GM18868 (cell line): ENCODE measurements at regions not wholly inside any gene's neighbourhood (a gene's known extent, or its start where the extent isn't known, plus 50 kb on each side); places are given as distances from the start of the nearest gene placed in this dataset.
A peak's percentile ranks its signal among the peaks of the same experiment; 100 is the strongest.
"Not testable (repeated sequence)": the region's sequence is repeated elsewhere in the genome, so short reads cannot be mapped to it uniquely, and the experiment has no call there.

ENCODE experiments used
- ATAC-seq: cut with Tn5 transposase; IDR thresholded peaks from one replicate; pipeline ENCODE4 v1.9.1; 2021; ENCODE audit warnings: mild to moderate bottlenecking, moderate library complexity; ENCODE audit not compliant: unreplicated experiment

DNA sequence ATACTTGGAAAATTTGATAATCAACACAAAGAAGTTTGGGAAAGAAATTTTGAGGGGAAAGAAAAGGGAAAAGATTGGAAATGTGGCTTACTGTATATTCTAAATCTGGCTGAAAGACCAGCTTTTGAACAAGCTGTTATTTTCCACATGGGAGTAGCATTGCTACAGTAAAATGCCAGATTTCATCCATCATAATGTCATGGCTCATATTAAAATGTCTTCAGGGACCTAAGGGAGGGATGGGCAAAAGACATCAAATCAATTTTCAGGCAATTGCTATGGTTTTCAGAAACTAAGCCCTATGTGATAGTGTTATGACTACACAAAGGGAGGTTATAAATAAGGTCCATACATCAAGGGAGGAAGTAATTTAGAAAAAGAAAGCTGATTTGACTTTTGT is 1116.9 kb upstream of the CELF2 start:
- no peak for ATAC-seq

DNA sequence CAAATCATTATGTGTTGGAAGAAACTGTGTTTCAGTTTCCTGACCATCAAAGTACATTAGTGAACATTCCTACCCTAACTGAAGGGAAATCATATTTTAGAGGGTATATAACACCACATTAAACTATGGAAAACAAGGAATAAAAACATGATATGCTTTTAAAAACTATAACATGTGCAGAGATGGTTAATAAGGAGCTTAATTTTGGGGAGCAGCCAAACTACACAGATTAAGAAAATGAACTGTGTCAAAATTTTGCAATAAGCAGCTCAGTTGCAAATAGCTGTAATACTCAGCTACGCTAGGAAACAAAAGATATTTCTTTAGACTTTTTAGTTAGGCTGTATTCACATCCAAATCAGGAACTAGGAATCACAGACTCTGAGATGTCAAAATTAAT is 1115.7 kb upstream of the CELF2 start:
- no peak for ATAC-seq

DNA sequence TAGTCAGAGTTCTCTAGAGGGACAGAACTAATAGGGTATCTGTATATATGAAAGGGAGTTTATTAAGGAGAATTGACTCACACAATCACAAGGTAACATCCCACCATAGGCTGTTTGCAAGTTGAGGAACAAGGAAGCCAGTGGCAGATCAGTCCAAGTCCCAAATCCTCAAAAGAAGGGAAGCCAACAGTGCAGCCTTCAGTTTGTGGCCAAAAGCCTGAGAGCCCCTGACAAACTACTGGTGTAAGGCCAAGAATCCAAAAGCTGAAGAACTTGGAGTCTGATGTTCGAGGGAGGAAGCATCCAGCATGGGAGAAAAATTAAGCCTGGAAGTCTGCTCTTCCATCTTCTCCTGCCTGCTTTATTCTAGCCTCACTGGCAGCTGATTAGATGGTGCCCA is 1107.2 kb upstream of the CELF2 start:
- no peak for ATAC-seq

DNA sequence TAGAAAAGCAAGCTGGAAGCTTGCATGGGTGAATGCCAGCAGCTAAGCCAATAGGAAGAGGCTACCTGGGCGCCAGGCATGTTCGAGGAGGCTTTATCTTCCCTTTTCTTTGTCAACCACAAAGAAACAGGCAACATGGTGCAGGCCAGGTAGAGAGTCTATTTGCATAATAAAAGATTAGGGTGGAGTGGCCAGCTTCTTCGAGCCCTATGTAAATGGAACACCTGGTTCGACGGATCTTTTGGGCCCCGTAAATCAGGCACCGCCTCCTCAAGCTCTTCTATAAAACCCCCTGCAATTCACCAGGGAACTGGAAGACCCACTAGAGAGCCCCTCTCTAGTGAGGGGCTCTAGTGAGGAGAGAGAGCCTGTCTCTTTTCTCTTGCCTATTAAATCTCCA is 1106.2 kb upstream of the CELF2 start:
- no peak for ATAC-seq

DNA sequence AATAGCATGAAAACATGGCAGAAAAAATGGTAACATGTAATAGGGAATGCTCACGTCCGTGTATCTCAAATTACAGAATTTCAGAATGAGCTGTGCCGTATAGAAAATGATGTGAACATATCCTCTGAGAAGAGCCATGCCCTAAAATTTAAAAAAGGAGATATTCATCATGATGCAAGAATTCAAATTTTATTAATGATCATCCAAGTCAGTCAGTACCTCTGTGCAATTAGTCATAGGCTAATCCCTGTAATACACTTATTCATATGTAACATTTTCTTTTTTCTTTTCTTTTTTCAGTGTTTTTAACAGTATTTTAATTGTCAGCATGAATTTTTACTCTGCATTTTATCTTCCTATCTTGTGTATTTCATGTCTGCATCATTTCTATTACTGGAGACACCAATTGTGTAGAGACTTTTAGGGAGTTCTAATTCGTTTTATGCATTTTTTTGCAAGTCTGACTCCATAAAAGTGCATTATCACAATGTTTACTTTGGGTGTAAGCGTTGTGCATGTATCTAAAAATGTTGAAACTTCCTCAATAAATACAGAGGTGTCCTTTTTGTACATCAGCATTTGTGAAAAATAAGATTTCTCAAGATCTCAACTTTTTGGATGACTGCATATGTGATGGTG is 1103.7 kb upstream of the CELF2 start:
- no peak for ATAC-seq

DNA sequence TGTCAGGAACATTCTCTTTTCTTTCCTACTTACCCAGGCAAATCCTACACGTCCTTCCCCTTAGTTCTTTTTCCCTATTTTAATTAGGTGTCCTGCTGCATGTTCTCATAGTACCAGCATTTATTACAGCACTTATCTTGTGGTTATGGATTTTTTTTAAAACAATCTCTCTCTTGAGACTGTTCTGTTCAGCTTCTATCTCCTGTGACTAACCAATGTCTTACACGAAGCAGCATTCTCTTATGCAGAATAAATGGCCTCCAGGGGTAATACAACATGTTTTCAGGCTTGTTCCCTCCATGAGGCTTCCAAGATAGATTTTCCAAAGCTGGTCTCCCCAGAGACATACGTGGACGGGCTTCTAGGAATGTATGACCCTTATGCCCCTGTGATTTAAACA is 1096.1 kb upstream of the CELF2 start:
- no peak for ATAC-seq

DNA sequence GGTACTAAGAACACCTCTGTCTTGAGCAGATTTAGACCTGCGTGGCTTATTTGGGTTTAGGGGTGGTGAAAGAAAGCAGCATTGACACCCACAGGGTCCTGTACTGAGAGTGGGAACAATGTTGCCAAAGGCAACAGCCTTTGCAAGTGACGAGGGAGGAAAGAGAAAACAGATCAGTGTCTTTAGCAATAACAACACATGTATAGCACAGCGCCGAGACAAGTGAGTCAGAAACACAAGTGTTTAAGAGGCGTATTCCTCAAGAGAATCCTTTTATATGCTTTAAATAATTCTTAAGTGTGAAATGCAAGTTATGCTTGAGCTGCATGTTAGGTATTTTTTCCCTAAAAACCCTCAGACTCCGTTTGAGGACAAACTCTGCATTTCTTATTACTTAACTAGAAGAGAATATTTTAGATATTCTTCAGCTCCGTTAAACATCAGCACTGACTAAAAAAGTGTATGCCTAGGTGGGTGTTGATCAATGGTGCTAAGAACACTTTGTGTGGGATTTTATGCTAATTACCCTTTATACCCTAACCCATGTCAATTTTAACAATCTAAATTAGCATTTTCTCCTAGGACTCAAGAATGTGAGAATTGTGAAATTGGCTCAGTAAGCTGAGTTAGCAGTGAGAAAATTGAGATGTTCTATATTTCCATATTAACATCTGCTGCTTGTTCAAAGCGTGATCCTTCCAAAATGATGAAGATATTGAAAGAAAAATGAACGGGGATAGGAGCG is 1095.4 kb upstream of the CELF2 start:
- no peak for ATAC-seq

DNA sequence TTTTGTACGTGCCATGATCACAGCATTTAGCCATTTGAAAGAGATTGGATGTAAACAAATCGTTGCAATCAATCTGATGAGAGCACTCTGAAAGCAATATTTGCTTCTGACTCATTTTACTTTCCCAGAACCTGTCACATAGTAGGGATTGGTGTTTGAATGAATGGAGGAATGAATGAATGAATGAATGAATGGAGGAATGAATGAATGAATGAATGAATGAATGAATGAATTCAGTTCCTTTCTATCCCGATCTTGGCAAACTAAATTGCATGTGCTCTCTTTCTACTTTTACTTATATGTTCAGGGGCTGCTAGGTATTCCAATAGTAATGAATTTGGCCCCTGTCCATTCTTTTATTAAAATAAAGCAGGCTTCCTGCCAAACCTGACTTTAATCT is 1091.7 kb upstream of the CELF2 start:
- ATAC-seq, result no peak

DNA sequence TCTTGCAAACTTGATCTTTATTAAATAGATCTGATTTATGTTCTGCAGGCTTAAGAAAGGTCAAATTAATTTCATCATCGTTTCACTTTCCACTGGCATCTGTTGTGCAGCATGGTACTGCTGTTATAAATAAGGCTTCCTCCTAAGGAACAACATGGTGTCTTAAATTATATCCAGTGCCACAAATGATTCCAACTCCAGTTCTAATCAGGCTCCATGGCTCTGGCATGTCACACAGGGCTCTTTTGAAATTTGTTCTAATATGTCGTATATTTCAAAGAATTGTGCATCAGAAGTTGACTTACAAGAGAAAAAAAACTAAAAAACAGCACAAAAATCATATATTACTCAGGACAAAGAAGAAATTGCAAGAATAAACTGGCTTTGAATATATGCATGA is 1090.8 kb upstream of the CELF2 start:
- ATAC-seq, result no peak

DNA sequence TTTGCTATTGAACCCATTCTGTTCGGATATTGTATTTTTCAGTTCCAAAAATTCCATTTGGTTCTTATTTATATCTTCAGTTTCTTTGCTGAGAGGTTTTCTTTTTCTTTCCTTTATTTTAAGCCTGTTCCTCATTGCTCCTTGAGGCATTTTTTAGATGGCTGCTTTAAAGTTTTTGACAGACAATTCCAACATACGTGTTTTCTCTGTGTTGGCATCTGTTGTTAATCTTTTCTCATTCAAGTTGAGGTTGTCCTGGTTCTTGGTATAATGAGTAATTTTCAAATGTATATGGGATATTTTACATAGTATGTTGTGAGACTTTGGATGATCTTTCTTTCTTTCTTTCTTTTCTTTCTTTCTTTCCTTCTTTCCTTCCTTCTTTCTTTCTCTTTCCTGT is 1078.0 kb upstream of the CELF2 start:
- no peak for ATAC-seq

DNA sequence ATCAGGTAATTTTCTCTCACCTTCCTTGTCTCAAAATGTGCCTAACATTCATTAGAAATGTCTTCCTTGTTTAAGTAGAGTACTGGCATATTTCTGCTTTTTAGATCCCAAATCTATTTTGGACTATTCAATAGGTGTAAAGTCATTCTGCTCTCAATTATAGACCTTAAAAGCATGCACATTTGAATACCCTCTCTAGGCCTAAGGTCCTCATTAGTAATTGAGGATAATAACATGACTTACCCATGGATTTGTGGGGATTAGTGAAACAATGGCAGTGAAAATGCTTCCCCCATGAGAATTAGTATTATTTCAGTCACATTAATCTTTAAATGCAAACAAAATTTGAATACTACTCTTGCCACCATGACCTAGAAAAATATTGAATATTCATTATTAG is 1073.0 kb upstream of the CELF2 start:
- no peak for ATAC-seq

DNA sequence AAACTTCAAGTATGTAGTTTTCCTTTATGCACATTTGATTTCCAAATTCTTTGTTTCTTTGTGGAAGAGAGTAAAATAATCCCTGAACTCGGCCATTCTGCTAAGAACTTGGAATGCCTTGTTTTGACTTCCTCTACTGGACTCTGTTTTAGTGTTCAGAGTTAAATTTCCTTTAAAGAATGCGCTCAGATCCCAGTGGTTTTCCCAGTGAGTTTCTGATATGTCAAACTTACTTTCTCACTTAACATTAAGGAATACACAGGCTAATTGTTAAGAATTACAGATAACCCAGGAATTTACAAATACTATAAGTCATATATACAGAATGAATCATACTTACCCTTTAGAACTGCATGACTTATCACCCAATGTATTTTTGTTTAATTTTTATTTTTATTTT is 1067.6 kb upstream of the CELF2 start:
- ATAC-seq, result no peak

DNA sequence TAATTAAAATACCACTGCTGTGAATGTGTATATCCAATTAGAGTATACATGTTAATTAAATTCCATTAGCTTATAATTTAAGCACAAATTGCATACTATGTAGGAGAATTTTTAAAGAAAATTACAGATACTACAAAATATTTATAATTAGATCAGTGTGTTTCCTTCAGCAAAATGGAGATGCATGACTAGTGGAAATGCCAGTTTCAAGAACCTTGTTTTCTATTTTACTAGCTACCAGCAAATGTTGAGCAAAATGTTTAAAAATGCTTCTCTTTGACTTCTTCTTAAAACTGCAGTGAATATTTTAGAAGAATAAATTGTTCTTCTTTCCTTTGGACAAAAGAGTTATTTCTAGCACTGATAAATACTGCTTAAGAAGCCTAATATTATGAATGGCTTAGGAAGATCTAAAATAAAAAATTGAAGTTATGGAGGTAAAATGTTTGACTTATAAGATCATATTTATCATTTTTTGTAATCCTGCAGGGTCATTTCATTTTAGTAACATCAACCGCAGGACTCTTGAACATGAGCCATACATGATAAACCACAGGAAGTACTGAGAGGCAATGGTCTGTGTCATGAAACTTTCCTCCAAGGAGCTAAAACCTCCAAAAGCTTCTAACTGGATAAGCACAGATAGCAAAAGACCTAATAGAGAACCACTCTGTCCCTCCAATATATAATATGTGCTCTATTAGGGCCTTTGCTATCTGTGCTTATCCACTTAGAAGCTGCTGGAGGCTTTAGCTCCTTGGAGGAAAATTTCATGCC is 1066.0 kb upstream of the CELF2 start:
- ATAC-seq, result no peak

DNA sequence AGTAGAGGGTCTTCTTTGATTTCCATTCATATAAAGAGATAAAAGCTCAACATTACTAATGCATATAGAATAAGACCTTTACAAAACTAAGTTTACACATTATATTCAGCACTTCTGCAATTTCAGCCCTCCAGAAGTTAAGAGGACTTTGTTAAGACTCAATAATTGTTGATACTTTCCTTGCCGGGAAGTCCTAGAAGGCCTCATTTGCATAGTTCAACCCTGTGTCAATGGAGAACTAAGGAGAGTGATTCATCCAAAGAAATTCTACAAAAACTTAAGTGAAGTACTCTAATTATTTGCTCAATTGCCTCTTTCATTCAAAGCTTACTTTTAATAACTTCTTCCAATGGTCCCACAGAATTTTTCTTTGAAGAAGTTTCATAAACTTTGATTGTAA is 1060.3 kb upstream of the CELF2 start:
- ATAC-seq, result no peak

DNA sequence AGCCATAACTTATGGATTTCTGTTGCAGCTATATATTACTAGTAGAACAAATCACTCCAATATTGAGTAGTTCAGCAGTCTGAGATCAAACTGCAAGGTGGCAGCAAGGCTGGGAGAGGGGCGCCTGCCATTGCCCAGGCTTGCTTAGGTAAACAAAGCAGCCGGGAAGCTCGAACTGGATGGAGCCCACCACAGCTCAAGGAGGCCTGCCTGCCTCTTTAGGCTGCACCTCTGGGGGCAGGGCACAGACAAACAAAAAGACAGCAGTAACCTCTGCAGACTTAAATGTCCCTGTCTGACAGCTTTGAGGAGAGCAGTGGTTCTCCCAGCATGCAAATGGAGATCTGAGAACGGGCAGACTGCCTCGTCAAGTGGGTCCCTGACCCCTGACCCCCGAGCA is 1059.8 kb upstream of the CELF2 start:
- ATAC-seq, result not testable (repeated sequence)

DNA sequence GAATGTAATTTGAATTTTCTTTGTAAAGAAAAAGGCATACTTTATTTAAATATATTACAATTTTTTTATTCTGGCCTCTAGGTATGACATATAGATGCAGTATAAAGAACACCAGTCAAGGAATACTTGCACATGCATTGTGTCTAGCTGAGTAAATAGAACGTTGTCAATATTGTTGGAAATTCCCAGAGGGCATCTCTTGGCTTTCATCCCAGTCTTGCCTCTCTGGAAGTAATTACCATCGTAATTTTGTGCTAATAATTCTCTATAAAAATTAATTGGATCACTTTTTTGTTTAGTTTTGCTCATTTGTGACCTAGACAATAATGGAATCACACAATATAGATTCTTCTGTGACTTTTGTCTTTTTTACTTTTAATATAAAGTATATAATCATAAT is 1052.3 kb upstream of the CELF2 start:
- ATAC-seq, result no peak

DNA sequence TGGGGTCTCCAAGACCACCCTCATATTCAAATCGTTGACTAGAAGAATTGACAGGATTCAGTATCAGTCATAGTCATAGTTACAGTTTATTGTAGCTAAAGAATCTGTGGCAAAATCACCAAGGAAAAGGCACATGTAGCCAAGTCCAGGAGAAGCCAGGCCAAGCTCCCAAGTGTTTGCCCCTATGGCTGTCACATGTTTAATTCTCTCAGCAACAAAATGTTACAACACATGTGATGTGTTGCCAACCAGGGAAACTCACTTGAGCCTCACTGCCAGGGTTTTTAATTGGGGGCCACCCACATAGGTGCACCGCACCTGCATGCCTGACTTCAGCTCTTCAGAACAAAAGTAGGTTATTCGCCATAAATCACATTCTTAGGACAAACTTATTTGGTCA is 1030.9 kb upstream of the CELF2 start:
- ATAC-seq, result no peak

DNA sequence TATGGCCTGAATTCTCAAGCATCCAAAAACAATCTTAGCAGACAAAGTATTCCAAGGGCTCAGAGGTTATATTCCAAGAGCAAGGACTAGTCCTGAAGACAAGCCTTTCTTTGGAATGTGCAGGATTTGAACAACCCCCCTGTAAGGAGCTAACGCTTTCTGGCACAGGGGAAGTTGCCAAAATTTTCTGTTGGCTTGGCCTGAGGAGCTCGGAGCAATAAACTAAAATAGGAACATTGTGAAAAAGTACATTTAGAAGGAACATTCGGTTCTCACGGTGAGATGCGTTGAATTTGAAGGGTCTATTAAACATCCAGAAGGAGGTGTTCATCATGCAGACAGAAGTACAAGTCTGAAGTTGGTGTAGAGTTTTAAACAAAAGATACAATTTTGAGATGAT is 1030.5 kb upstream of the CELF2 start:
- ATAC-seq, result no peak

DNA sequence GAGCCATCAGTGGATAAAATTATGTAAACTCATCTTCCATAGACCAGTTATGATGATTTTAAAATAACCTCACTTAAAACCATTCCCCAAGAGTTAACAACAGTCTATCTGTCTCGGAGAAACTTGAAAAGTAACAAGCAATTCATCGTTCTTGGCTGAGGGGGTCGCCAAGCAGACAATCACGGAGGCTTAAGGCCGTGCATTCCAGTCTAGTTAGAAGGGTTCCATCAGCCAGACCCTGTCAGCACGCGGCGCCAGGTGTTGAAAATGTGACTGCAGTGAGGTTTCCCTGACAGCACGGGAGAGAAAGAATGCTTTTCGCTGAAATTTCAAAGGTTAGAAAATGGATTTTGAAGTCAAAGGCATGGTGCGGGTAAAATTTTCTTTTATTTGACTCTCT is 1025.0 kb upstream of the CELF2 start:
- no peak for ATAC-seq

DNA sequence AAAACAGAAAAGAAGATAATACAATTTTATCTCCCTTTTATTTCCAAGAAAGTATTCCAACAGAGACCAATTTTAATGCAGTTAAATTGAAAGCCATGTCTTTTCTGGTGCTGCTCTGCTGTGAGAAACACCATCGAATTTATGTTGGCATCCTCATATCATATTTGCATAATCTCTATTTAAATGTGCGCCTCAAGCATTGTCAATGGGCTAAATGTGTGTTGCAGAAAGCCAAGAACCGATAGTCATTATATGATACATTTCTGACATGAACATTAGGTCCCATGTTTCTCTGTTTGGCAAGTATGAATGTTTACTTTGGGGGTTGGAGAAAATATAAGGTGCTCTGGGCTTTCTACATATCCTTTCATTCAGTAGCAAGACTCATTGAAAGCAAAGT is 1023.5 kb upstream of the CELF2 start:
- ATAC-seq, result no peak

DNA sequence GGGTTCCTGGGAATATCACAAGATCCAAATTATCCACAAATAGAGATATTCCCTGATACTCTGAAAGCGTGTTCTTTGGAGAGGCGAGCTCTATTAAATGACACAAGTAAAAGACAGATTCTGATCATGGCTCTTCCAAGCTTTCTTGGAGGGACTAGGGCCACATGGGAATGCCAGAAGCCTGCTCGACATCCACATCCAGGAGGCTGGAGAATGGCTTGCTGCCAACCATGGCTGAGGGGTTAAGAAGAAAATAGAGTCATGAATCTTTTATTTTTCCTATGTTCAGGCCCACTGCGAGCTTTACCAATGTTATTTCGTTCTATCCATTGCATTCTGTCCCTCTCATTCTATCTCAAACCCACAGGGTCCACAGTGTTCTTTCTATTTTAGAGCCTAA is 1018.0 kb upstream of the CELF2 start:
- ATAC-seq, result no peak

DNA sequence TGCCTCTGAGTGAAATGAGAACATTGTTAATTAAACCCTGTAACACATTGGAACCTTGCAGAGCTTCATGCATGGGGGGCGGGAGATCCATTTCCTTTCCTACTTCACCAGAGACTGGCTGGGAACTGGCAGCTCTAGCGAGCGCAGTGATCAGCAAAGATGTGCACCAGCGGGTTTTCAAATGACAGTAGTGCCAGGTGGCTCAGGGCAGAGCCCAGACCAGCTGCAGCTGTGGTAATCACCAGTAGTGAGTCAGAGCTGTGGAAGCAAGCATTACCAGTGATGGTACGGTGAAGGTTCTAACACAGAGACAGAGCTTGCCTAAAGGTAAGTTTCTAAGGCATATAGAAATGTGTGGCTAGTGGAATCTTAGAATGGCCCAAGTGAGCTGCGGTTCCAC is 1009.7 kb upstream of the CELF2 start:
- peak; percentile 92 for ATAC-seq
